NCI-H1048 (cell line): ENCODE measurements at regions not wholly inside any gene's neighbourhood (a gene's known extent, or its start where the extent isn't known, plus 50 kb on each side); places are given as distances from the start of the nearest gene placed in this dataset.

Experiments
- DNase-seq: peaks from one replicate; lab custom pipeline; 2025; lab: John Stamatoyannopoulos, UW

DNA sequence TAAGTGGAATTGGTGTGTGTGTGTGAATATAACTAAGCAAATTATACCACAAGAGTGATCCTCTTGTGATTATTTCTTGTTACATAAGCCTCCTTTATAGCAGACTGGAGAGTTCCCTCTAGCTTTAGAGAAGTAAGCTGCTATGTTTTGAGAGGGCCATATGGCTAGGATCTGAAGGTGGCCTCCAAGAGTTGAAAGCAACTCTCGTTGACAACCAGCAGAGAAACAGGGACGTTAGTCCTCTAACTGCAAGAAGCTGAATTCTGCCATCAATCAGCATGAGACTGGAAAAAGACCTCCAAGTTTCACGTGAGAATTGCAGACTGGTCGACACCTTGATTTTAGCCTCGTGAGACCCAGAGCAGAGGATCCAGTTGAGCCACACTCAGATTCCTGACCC lies 278.5 kb upstream of the ZNF717 start:
- DNase-seq, result no peak

DNA sequence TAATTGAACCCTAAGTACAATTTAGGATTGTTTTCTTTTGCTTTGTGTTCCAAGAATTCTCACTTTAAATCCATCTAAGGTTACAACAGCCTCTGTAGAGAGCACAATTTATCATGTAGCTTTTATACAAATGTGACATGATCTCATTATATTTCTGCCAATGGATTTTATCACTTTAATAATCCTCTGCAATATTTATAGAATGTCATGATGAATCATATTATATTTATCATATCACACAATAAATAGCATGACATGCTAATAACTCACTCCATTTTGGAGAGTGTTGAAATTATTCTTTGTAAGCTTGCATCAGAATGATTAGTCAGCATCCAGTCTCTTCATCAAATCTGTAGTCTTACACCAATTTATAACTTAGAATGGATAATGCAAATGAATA lies 280.6 kb upstream of the ZNF717 start:
- no peak for DNase-seq

DNA sequence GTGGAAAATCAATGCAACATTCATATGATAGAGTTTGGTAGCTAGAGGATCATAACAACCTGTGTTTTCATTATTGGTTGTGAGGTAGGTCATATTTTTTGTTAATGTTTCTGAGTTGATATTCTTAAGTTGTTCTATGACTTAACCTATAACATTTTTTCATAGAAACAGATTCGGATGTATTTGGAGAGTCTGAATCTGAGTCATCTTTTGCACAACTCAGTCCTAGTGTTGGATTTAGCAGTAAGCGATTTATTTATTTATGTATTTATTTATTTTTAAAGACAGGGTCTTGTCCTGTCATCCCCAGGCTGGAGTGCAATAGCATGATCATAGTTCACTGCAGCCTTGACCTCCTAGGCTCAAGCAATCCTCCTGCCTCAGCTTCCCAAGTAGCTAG lies 292.8 kb upstream of the ZNF717 start:
- DNase-seq, result no peak

DNA sequence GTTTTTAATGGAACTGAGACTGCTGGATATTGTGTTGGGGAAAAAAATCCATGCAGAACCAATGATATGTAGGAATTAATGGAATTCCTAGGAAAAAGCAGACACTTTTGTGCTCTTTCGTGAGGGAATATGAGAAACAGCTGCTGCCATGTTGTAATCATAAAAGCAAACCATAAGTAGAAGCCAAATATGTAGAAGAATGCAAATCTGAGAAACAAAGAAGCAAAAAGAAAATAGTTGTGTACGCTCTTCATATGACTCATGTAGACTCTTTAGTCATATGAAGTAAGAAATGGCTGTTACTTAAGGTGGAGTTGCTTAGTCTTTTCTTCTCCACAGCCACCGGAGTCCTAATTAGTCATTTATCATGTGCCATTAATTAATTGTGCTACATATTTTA lies 298.6 kb upstream of the ZNF717 start:
- DNase-seq, result no peak

DNA sequence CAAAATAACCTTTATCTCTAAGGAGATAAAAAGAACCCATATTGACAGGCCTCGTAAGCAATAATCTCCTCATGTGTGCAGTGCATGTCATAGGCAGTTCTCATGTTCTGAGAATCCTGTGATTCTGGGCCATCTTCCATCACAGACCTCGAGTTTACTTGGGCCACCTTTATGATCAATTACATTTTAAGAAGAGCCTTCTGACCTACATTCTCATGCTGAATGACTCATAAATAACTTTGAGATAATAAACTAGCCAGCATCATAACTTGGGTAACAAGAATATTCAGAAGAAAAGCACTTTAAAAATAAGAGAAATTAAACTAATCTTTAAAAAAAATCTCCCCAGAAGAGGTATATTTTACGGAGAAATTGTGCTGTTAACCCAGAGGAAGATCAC lies 310.7 kb upstream of the ZNF717 start:
- no peak for DNase-seq

DNA sequence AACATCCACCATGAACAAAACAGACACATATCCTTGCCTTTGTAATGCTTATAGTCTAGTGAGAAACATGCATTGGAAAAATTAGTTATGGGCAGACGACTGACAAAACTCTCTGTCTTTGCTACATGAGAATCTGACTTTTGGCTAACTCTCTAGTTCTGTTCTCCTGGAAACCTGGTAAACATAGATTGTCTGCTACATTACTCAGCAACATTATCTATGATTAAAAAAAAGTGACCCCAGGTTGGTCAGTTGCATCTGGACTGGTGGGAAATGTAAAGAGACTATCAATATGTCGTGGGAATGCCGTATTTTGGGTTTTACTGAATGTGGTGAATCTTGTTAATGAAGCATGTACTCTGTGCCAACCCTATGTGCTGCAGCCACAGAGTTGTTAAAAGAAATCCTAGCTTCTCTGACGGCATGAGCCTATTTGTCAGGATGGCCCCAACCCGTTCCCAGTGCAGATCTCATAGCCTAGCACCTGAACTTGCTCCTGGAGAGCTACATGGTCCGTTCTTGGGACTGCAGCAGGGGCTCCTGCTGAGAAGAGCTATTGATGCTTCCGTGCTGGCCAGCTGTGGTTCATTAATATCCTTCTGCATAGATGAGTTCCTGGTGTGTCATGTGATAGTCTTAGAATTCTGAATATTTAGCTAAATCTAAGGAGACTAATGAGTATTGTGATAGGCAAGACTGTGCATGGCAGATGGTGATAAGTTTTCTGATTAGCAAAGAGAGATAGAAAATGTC lies 311.7 kb upstream of the ZNF717 start:
- DNase-seq, result no peak

DNA sequence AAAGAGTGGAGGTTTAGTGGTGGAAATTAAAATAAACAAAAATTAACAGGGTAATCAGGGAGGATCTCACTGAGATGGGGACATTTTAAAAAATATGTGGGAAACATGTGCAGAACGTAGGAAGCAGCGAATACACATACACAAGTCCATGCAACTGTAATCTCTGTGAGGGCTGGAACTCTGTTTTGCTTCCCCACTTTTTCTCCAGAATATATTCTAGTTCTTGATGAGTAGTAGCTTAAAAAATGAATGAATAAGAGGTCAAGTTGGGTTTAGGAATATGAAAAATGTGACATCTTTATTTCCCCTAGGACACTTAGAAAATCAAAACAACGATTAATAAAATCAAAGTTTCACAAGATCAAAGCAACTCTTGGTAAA lies 312.2 kb upstream of the ZNF717 start:
- DNase-seq, result no peak

DNA sequence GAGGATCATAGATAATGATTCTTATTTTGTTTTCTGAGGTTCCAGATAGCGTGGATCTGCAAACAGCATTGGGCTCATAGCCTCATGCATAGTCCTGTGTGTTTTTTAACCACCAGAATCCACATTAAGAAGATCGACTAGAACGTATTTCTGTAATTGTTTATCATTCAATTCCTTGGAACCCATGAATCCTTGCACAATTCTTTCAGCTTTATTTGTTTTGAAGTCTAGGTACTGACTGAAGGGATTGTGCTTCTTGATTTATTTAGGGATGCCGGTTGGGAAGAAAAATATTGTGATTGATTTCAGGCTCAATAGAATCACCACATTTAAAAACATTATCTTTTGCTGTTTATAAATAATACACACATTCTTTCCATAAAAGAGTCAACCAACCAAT lies 314.6 kb upstream of the ZNF717 start:
- DNase-seq, result no peak

DNA sequence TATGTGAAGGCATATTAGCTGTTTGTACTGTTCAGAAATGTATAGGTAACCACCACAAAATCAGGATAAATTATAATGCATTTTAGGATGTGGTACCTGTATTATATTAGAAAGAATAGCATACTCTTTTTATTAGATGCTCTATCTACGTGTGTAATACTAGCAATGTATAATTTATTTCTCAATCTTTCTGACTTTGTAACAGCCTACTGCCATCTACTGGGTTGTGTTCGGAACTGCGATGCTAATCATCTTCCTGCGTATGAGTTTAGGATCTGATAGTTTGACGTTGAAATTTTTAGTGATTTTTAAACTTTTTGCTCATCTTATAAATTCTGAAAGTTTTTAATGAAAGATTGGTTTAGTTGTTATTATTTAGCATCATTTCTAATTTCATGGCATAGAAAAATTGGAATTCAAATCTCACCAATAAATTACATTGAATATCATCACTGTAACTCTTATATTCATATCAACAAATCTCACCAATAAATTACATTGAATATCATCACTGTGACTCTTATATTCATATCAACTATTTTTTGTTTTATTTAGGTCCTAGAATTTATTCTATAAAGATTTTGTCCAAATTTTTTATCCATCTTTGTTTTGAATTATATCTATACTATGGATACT lies 322.7 kb upstream of the ZNF717 start:
- DNase-seq, result peak; percentile 2

DNA sequence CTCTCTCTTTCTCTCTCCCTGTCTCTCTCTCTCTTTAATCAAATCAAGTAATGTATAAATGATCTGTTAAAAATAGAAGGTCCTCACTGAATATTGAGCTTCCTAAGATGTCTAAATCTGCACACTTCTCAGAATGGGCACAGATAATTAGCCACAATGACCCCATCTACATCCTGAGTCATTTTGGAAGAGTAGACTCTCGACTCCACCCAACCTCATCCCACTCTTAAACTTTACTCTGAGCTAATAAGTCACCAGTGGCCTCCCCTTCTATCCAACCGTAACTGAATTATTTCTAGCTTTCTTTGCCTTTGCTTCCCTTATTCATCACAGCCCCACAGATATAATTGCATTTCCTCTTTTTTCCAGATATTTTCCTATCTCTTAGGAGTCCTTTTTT lies 326.5 kb upstream of the ZNF717 start:
- no peak for DNase-seq

DNA sequence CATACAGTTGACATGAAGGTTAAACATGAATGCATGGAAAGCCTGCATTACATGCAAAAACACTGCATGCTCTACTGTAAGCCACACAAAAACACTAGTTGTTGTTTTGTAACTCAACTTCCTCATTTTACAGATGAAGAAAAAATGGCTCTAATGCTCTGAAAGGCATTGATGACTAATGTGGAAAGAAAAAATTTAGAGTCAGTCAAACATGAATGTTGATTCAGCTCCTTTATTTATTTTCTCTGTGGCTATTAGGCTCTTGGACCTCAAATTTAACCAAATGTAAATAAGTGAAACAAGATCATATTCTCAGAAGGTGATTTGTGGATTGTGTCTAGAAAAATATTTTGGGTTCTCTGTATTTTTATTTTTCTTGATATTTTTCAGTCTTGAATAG lies 336.7 kb upstream of the ZNF717 start:
- no peak for DNase-seq

DNA sequence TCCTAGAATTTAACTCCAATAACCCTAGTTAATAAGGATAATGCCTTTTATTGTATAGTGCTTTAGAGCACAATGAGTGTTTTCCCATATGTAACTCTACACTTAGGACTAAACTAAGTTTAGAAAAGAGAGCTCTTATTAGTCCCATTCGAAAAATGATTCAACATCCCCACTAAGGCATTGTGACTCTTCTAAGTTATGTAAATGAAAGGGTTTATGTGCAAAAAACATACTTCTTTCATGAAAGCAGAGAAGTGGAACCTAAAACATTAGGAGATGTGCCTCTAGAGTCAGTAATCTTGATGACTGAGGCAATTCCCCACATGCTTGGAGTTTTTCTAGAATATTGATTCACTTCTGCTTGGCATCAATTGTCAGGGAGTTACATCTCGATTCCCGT lies 344.1 kb upstream of the ZNF717 start:
- no peak for DNase-seq

DNA sequence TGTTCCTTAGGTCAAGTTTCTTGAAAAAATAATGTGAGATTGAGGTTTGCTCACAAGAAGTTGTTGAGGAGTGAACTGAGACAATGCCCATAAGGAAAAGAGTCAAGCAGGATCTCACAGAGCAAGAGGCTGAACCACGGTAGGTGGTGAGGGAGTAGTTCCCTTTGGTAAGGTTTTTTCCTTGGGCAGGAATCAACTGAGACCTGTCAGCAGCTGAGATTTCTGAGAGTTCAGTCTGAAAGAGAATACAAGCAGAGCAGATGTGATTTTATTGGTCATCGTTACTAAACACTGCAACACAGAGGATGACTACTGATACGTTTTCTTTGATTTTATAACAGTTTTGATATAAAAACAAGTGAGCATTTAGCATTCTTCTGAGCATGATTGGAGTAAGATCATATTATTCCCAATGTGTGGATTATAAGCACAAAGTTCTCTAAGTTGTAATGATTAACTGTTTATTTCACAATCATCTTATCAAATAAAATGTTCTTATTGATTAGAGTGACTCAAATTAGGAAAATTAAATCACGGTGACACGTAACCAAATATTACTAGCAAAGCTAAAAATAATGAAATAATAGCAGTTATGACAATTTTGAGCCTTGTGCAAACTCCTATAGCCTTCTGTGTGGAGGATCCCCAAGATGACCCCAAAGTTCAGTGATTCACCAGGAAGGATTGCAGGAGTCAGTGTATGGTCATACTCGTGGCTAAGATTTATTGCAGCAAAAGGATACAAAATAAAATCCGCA lies 346.2 kb upstream of the ZNF717 start:
- DNase-seq, result no peak

DNA sequence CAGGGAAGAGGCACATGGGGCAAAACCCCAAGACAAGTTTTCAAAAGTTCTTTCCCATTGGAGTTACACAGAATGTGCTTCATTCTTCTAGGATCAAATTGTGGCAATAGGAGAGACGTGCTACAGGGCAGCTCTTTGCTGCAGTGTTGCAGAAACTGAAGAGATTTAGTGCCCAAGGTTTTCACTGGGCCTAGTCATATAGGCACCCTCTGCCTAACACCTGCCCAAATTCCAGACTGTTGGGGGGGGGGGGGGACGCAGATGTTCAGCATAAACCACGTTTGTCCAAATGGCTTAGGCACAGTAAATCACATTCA lies 346.8 kb upstream of the ZNF717 start:
- DNase-seq, result no peak

DNA sequence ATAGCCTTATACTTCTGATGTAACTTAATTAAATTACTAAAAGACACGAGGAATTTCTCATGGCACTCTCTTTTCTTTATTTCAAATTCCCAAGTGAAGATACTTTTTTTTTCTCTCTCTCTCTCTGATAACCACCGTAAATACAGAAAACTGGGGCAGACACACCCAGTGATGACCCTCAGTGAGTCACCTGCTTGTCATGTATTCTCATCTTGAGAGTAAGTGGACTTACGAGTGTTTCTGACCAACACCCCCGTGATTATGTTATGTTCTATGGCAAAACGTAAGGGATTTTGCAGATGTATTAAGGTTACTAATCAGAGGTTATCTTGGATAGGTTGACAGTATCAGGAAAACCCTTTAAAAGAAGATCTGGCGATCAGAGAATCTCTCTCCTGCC lies 348.8 kb upstream of the ZNF717 start:
- no peak for DNase-seq

DNA sequence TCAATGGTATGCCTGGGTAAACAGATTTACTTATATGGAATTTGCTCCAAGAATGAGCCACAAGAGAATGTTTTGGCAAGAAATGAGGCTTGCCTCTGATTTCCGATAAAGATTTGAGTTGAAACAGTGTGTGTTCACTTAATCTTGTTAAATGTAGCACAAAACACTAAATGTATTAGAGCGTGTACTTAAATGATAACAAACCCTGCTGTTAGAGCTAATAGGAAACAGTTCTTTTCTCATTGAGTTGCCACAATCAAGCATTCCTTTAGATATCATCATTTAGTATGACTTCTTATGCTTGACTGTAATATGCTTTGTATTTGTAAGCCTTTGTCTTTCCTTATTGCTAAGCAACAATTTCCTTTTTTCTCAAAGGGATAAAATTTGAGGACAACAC lies 353.6 kb upstream of the ZNF717 start:
- DNase-seq, result no peak

DNA sequence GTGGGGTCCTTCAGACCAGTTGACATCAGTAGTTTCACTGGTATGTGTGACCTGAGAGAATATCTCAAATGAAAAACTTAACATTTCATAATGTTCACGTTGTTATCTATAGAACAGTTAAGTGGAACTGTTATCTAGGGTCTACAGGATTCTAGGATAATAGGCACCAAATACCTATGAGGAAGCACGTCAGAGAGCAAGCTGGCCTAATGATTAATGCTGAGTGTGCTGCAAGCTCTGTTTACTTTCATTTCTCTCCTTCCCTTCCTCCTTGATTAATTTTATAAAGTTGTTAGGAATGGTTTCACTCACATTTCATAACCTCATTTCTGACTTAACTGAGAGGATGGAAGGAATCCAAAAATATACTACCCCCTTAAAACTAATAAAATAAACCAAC lies 362.5 kb upstream of the ZNF717 start:
- no peak for DNase-seq

DNA sequence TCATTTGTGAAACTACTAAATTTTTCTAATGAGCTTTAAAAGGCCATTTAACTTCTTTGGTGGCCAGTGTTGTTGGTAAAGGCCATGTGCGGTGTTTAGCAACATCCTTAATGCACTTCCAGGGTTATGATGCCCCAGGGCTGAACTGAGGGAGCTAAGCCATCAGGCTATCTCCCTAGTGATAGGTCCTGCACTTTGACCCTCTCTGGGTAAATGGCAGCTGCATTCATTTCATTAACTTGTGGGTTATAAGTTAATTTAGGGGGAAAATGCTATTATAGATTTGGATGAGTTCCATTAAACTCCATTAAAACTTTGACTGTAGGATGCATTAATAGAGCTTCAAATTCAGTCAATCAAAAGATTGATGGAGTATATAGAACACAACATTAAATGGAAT lies 366.7 kb upstream of the ZNF717 start:
- DNase-seq, result no peak

DNA sequence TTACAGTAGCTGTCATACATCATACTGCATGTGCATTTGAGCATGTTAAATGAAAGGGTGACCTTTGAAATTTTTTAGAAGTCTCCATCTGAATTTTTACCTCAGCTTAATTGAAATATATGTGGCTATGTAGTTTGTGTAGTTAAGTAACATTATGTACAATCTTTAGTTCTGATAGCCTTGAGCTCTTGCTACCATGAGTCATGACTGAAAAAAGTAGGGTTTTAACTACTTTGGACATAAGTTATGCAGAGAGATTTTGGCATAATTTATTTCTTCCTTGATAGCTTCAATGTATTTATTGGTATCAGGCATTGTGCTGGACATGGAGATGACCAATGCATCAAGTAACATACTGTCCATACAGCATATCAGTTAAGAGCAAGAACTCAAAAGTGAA lies 376.5 kb upstream of the ZNF717 start:
- DNase-seq, result no peak

DNA sequence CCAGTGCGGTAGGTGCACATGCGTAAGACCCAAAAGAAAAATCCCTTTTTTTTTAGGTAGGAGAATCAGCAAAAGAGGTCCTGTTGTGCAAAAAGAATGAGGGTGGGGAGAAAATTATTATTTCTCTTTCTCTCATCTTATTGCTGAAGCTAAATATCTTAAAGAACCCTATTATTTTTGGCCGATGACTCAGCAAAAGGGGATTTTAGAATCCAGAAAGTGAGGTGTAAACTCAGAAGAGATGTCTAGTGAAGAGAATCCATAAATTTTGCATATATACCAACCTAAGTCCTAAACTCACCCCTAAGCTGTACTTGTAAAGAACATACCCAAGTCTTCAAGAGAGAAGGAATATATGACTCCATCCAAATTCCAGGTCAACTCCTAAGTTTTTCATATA lies 386.3 kb upstream of the ZNF717 start:
- no peak for DNase-seq

DNA sequence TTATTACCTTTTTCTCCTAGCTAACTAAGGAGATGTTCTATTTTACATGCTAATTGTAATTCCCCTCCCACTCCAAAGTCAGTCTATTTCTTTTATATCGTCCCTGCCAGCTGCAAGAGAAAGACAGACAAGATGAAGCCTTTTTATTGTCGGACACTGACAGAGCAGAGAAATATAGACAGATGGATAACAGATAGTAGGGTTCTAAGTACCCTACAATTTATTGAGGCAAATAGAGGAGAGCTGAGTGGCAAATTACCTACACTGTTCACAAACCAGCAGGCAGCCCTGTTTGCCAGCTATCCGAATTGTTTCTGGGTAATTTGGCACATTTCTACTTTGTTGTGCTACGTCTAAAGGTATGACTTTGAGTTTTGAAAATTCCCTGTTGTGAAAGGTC lies 392.3 kb upstream of the ZNF717 start:
- DNase-seq, result no peak

DNA sequence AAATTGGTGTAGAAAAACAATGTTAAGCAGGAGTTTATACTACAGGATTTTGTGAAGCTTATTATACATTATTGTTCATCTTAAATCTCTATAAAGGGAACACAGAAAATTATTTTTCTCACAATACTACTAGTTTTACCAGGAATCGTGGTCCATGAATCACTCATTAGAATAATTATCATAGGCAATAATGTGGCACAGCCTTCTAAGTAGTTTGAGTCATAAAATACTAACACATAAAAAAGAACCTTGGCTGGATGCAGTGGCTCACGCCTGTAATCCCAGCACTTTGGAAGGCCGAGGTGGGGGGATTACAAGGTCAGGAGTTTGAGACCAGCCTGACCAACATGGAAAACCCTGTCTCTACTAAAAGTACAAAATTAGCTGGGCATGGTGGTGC lies 393.1 kb upstream of the ZNF717 start:
- DNase-seq, result no peak

DNA sequence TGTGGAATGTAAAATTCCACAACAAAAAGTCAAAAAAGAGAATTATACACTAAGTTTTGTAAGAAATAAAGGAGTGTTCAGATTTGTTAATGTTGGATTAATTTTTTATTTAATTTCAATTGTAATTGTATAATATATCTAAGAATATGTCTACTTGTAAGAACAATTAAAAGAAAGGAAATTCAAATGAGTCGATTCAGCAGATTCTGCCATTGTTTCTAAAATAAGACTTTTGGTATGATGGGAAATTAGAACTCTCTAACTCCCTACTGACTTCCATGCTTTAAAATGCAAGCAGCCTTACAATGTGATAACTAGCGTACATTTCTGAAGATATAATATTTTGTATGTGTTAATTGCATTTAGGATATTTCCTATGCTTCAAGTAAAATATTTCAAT lies 395.9 kb upstream of the ZNF717 start:
- DNase-seq, result no peak

DNA sequence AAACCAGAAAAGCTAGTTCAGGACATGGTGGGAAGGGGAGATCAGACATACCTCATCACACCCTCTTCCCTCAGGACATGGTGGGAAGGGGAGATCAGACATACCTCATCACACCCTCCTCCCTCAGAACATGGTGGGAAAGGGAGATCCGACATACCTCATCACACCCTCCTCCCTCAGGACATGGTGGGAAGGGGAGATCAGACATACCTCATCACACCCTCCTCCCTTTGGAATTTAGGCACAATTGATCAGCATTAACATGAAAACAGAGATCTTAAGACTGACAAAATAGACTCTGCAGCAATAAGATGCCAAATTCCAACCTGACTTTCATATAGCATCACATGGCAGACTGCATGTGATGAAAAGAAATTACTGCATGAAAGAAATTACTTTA lies 412.7 kb upstream of the ZNF717 start:
- no peak for DNase-seq
